GM18507 (cell line): ENCODE measurements at regions not wholly inside any gene's neighbourhood (a gene's known extent, or its start where the extent isn't known, plus 50 kb on each side); places are given as distances from the start of the nearest gene placed in this dataset.

Experiments
- DNase-seq: peaks from one replicate; pipeline ENCODE4 v3.0.0; 2011; ENCODE audit warnings: low read depth; ENCODE audit not compliant: insufficient read length; ENCODE audit errors: extremely low spot score
- FAIRE-seq: peaks from 2 replicates; lab custom pipeline; 2011; peaks lifted over from hg19 to GRCh38; lab: Jason Lieb, UNC

DNA sequence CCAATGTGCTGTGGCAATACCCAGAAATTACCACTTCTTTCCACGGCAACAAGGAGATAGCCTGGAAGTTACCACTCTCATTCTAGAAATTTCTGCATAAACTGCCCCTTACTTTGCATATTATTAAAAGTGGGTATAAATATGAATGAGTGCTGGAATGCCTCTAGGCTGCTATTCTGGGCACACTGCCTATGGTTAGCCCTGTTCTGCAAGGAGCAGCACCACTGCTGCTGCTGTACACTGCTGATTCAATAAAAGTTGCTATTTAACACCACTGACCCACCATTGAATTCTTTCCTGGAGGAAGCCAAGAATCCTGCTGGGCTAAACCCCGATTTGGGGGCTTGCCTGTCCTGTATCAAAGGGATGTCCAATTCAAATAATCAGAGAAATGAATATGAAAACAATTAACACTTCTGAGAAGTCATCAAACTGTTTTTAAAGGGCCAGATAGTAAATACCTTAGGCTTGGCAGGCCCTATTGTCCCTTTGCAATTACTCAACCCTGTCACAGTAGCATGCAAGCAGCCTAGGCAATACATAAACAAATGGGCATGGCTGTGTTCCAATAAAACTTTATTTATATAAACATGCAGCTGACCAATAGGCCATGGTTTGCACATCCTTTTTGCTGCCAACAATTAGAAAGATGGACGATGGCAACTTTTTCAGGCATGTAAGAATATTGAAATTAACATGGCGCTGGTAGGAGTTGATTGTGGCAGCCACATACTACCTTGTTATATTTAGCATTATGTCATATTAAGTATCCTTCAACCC, 369.4 kb upstream of the B3GALT2 start:
- DNase-seq (no peak), FAIRE-seq (no peak)

DNA sequence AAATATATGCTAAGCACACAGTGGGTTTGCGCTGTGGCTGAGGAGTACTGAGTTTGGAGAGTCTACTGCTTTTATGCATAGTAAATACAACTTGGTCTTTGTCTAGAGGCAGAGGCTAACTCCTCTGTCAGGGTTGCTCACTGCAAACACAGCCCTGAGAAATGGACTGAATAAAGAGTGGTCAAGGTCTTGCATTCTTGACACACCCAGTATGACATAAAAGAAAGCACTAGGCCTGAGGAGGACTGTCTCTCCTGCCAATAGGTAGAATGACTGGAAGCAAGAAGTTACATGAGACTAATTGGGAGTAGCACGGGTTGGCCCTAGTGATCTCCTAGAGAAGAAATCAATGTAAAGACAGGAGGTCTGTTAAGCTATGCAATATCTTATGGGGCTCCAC, 367.2 kb upstream of the B3GALT2 start:
- FAIRE-seq (no peak), DNase-seq (no peak)

DNA sequence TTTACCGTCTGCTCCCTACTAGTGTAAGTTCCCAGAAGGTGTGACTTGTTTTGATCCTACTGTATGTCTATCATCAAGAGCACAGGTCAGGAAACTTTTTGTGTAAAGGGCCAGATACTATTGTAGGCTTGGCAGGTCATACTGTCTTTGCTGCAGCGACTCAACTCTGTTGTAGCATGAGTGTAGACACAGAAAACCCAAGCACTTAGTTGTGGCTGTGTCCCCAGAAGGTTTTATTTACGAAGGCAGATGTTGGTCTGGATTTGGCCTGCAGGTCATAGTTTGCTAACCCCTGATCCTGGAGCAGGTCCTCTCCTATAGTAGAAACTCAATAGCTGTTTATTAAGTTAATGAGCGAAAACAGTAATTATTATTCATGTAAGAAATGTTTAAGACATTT, 365.9 kb upstream of the B3GALT2 start:
- FAIRE-seq (no peak), DNase-seq (no peak)

DNA sequence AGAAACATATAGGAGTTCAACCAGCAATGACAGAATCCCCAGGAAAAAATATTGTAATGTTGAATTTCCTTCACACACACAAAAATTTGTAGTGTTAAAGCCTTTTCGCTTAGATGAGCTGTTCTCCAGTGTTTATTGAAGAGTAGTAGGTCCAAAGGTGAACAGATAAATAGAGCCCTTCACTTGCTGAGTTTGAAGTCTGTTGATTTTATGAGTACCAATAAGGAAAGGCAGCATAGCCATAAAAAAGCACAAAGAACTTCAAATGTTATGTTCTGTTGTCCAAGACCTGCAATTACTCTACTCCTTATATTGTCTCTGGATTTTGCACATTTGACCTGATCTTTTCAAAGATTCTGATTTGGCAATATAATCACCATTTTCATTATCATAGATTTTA, 362.7 kb upstream of the B3GALT2 start:
- DNase-seq (no peak), FAIRE-seq (no peak)

DNA sequence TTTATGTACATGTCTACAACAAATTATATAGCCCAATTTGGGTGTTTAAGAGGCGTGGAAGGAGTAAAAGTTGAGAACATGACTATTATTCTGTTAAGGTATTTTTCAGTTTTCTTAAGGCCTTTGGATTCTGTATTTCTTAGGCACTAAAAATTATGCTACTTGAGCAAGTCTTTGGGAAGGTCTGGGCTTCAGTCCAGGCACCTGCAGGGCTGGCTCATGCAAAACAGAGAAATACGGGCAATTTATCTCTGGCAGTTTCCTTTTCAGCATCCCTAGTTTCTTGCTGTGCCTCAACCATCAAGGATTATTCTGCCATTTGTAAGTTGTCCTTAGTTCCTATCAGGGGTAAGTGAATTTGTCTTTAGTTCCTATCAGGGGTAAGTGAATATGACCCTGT, 358.8 kb upstream of the B3GALT2 start:
- DNase-seq, result no peak

DNA sequence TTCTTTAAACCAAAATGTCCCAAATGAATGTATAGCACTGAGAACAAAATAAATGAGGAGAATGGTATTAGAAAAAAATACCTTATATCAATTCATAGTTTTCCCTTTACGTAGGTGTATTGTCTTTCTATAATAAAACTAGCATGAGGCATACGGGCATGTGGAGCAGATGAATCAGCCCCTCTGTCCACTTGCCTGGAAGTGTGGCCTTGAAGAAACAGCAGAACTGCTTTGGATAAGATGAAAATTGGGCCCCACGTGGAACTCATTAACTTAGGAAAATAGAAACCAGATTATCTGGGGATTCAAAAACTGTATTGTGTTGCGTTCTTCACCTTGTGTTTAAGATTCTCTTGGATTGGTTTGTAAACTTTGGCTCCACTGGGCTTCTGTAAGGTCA, 356.8 kb upstream of the B3GALT2 start:
- no peak for DNase-seq
- no peak for FAIRE-seq

More for the DNA sequence above, 358.8 kb upstream of the B3GALT2 start:
- no peak for FAIRE-seq

DNA sequence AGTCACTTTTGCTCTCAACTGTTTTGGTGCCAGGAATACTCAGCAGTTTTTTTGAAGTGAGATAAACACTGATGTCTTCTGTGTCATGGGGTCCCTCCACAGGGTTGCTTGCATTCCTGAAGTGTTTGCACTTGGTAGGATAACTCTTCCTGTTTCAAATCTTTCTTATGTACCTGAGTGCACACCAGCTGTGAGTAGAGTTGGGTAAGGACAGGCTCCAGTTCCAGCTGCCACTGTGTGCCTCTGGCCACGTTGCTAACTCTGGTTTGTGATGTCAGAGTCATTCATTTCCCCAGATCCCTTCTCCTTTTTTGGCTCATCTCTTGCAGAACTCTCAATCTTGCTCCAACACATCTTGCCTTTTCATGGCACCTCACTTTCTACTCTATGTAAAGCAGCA, 356.3 kb upstream of the B3GALT2 start:
- FAIRE-seq (no peak), DNase-seq (no peak)

DNA sequence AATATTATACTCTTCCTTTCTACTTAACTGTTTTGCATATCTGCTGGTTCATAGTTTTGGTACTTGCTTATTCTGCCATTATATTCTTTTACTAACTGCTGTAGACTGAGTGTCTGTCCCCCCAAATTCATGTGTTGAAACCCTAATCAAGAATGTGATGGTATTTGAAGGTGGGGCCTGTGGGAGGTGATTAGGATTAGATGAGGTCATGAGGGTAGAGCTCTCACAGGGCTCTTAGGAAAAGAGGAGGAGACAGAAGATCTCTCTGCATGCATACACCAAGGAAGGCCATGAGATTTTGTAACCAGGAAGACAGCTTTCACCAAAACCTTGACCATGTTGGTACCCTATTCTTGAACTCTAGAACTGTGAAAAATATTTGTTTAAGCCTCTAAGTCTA, 354.1 kb upstream of the B3GALT2 start:
- FAIRE-seq, result peak; percentile 53
- no peak for DNase-seq

DNA sequence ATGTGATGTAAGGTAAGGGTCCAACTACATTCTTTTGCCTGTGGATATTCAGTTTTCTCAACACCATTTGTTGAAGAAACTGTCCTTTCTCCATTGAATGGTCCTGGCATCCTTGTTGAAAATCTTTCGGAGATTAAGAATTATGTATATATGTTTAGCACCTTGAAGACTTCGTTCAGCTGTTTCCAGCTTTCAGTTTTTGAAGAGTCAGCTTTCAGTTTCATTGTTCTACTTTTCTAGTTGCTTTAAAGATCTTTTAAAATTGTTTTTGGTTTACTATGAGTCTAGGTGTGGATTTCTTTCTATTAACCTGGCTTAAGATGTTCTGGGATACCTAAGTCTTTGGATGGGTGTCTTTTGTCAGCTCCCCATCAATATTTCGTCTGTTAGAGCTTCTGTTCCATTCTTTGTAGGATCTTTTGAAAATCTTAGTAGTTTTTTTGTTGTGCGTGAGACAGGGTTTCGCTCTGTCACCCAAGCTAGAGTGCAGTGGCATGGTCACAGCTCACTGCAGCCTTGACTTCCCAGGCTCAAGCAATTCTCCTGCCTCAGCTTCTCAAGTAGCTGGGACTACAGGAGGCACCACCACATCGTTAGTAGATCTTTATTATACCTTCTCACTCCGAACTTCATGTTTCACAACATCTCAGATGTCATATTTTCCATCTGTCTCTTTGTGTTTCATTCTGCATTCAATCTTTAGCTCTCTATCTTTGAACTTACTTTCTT, 353.5 kb upstream of the B3GALT2 start:
- FAIRE-seq, result peak; percentile 82
- no peak for DNase-seq

DNA sequence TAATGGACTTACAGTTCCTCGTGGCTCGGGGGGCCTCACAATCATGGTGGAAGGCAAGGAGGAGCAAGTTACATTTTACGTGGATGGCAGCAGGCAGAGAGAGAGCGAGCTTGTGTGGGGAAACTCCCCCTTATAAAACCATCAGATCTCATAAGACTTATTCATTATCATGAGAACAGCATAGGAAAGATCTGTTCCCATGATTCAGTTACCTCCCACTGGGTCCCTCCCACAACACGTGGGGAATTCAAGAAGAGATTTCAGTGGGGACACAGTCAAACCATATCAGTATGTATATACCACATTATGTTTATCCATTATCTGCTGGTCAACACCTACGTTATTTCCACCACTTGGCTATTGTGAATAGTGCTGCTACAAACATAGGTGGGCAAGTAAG, 352.3 kb upstream of the B3GALT2 start:
- FAIRE-seq (no peak), DNase-seq (no peak)

DNA sequence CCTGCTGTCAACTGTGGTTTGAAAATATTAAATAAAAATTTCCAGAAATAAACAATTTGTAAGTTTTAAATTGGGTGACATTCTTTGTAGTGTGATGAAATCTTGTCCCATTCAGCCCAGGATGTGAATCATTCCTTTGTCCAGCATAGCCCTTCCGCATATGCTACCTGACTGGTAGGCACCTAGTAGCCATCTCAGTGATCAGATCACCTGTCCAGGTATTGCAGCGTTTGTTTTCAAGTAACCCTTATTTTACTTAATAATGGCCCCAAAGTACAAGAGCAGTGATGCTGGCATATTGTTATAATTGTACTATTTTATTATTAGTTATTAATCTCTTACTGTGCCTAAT, 351.6 kb upstream of the B3GALT2 start:
- DNase-seq (no peak), FAIRE-seq (no peak)

DNA sequence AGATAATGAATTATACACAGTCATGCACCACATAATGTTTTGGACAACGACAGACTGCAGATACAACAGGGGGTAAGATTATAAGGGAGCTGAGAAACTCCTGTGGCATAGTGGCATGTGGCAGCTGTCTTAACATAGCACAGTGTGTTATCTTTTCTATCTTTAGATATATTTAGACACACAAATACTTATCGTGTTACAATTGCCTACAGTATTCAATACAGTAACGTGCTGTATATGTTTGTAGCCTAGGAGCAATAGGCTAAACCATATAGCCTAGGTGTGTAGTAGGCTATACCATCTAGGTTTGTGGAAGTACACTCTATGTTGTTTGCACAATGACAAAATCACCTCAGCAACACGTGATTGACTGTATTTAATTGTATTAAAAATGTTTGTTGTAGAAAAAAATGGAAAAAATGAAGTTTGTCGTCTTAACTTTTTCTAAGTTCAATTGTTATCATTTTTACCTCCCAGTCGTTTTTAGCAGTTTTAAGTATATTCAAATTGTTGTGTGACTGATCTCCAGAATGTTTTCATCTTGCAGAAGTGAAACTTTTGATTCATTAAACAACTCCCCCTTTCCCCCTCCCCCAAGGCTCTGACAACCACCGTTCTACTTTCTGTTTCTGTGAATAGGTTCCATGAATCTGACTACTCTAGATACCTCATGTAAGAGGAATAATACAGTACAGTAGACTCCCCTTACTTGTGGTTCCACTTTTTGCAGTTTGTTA, 351.0 kb upstream of the B3GALT2 start:
- peak; percentile 99 for FAIRE-seq

DNA sequence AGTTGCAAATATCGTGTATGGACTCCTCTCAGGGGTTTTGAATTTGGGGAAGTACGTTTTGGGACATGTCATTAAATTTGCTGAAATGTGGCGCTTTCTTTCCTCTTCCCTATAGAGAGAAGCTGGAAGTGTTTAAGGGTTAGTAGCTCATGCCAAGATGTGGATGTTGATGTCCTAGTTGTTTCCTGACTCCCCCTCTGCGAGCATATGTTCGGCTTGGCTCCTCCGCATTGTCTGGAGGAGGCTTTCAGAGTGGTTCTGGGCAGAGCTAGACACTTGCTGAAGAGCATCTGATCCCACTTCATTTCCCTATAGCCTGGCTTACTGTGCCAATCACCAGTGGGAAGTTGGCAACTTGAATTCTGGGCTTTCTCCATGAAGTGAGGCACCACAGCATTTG, 347.4 kb upstream of the B3GALT2 start:
- DNase-seq, result no peak
- no peak for FAIRE-seq

More for the DNA sequence above, 351.0 kb upstream of the B3GALT2 start:
- DNase-seq, result peak; percentile 15

DNA sequence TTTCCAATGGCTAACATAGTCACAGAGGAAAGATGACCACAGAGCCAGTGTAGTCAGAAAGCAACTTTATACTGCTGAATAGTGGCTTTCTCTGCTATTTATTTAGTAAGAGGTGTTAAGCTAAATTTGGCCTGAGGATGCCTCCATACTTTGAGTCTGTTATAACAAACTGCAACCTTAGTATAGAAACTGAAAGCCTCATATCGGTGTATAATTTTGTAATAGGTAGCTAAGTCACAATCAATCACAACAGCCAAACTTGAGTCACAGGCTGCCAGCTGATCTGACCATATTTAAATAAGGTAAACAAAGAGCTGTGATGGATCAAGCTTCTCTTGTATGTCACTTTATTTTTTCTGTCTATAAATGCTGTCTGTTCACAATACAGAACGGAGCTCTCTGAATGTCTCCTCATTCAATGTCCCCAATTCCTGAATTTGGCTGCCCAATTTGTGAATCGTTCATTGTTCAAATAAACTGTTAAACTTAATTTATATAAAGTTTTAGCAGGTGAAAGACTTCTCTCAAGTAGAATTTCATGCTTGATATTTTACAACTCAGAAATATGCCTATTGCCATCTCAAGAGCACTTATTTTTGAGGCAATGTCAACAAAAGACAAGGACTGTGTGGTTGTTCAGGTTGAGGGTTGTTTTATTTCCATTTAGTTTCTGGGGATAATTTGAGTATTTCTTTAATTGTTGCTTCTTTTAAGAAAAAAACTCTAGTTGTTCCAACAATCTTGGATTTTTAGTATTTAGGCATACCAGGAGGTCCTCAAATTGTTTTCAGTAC, 339.7 kb upstream of the B3GALT2 start:
- FAIRE-seq (no peak), DNase-seq (no peak)

DNA sequence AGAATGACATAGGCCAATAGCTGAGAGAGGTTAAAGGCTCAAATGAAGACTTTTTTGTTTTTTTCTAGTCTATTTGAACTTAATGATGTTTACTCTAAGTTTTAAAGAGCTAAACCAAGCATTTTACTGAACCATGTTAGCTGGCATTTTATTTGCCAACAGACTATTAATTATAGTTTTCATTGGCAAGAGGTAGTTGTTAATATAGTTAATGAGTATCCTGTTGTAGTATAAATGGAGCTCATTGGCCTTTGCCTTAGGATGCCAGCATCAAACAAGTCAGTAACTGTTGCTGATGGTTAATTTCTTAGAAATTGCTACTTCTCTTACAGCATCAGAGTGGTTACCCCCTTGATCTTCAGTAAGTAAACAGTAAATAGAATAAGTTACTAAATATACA, 339.0 kb upstream of the B3GALT2 start:
- DNase-seq, result no peak
- no peak for FAIRE-seq

DNA sequence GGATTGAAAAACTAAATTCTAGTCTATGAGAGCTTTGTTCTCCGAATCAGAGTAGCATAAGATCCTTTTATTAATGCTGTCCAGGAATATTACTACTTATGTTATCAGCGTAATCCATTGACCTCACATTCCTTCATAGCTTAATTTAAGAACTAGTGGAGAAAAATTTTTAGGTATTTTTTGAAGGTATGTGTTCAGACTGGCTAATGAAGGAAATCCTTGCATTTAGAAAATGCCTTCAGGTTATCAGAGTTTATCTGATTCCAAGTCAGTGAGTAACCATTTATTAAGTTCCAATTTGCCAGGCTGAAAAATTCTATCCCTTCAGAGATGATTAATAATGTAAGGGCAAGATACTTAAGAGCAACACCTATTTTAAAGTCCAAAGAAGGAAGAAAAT, 338.2 kb upstream of the B3GALT2 start:
- DNase-seq, result no peak
- no peak for FAIRE-seq

DNA sequence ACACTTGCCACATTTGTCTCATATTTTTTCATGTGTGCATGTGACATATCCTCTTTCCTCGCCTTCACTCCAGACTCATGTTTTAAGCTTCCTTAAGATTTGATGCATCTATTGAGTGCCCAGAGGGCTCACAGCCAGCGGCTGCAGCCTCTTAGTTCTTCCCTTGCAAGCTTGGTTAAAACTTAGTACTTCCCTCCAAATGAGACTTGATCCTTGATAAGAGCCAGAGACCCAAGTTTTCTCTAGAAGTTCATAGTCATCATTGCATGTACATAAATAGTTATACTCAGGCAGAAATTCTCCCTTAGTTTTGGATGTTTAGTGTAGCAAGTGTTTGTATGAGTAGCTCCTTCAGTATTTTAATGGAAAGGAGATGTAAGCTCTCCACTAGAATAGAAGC, 337.6 kb upstream of the B3GALT2 start:
- FAIRE-seq, result no peak

DNA sequence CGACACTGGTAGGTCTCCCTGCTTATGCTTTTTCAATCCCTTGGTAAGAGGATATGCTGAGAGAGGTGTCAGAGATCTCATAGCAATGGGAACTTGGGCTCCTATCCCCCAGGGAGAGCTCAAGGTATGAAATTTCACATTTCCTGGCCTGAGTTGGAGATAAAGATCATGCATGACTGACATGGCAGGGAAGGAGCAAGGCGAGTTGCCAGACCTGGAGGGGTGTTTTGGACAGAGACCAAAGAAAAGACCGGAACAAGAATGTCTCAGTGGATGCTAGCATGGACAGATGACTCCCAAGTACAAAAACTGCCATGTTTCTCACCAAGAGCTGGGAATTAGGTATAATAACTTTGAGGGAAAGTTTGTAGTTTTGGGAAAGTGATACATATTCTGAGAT, 334.1 kb upstream of the B3GALT2 start:
- no peak for FAIRE-seq

More for the DNA sequence above, 337.6 kb upstream of the B3GALT2 start:
- no peak for DNase-seq

DNA sequence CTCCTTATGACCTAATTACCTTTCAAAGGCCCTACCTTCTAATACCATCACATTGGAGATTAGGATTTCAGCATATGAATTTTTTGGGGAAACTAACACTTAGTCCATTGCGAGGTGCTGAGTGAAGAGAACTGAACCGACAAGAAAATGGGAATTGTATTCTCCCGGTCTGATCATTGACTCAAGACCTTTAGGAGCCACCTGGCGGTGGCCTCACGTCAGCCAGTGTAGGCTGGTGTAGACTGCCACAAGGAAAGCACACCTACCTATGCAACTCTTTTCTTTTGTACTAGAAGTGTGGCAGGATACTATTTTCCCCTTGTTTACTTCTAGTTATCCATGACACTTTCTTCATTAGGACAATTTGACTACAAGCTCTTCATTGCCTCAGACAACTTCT, 333.5 kb upstream of the B3GALT2 start:
- no peak for FAIRE-seq
- DNase-seq, result no peak

More for the DNA sequence above, 334.1 kb upstream of the B3GALT2 start:
- no peak for DNase-seq
